Gastrocnemius medialis (tissue), 4 donors: ENCODE measurements at regions not wholly inside any gene's neighbourhood (a gene's known extent, or its start where the extent isn't known, plus 50 kb on each side); places are given as distances from the start of the nearest gene placed in this dataset.

Experiments
- CTCF ChIP-seq, 5 experiments: fragments of 450-650 bp in 3 of 5; fragments of 200-600 bp in 2 of 5; sonication (generic) in 2 of 5; IDR thresholded peaks in 4 of 5; conservative IDR thresholded peaks in 1 of 5; 1 replicate in 4 of 5; 2 replicates in 1 of 5; pipeline ENCODE4 v1.5.1; 2016 to 2019; ENCODE audit warnings: antibody characterized with exemption in 5 of 5, mild to moderate bottlenecking in 3 of 5, moderate library complexity in 3 of 5
- POLR2A ChIP-seq, 2 donors: fragments of 450-650 bp; IDR thresholded peaks; one replicate each; pipeline ENCODE4 v1.6.1; 2017; ENCODE audit warnings: antibody characterized with exemption in 2 of 2, mild to moderate bottlenecking in 2 of 2, moderate library complexity in 2 of 2

GRCh38 chr1:215376544-215377264, 190.4 kb upstream of the KCTD3 start:
- TF ChIP-seq POLR2A (IDR thresholded peaks at IDR 0.05) (no peak), CTCF (IDR thresholded peaks at IDR 0.05 in 4 of 5, conservative IDR thresholded peaks at IDR 0.05 in 1 of 5) (no peak)
